ENCODE measurements at regions not wholly inside any gene's neighbourhood (a gene's known extent, or its start where the extent isn't known, plus 50 kb on each side); places are given as distances from the start of the nearest gene placed in this dataset.

DNA sequence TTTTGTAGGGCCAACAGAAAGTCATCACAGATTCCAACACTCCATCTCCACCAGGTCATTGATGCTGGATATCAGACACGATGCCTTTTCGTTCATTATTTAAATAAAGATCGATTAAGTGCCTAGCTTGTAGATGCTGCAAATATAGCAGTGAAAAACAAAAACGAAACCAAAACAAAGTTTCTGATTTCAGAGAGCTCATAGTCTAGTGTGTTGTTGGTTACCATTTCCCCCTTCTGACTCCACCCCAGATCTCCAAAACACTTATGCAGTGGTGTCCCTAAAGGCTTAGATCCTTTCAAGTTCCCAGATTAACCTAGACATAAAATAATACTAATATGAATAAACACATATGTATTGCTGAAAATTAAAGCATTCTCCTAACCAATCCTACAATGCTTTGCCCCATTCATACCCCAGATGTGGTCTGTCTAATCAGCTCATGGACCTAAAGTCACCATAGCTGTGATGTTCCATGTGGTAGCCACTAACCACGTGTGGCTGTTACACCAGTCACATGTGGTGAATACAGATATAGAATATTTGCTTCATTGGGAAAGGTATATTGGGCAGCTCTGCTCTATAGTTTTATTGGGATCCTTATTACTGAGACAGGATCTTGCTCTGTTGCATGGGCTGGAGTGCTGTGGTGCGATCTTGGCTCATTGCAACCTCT, 787.2 kb downstream of the TDRD15 start:
- no peak for DNase-seq

DNA sequence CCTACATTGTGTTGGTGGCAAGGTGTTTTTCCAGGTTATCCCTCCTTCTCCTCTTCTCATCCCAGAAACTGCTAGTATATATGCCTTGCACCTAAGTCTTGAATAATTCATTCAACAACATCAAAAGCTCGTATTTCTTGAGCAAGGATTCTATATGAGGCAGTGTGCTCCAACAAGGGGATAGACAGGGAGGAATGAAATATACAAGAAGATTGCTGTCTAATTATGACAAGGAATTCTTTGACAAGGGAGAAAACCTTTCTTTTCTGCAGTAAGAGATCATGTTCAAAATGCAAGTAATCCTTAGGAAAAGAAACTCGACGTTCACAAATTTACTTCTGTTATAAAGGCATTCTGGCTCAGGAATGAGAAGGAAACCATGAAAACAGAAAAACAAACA, 788.6 kb downstream of the TDRD15 start:
- no peak for DNase-seq

DNA sequence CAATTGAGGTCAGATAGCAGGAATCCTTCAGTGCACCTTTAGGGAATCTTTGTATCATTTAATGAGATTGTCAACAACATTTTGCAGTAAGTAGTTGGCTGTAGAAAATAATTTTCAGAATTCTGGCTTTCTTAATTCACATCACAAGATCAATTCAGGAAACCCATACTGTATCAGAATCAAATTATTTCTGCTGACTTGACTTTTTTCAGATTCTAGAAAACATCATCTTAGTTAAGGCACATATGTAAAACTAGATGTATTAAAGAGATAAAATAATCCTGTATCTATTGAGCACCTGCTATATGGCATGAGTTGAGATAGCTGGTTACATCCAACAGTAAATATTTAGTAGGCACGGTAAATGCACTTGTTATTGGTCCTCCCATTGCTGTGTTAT, 791.4 kb downstream of the TDRD15 start:
- DNase-seq = no peak

DNA sequence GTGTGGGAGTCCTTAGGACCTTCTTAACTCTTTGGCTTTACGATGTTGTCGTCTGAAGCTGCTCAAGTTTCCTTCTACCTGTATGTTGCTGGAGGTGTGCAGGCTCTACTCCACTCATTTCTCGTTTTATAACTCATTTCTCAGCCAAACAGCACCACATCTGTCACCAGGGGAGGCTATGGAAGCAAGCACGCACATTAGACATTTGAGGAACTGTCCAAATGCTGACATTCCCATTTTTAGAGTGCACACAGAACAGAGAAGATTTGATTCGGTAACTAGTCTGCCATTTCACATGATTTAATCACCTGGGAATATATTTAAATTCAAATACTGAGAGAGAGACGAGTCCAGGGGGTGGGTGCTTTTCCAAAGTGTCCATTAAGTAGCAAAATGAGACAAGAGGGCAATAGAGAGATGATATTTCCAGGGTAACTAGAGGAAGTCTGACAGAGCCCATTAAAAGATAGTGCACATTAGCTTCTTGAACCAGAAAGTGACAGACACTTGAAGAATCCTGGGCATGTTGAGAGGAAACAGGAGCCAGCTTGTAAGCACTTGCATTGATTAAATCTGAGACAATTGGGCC, 793.3 kb downstream of the TDRD15 start:
- no peak for DNase-seq

DNA sequence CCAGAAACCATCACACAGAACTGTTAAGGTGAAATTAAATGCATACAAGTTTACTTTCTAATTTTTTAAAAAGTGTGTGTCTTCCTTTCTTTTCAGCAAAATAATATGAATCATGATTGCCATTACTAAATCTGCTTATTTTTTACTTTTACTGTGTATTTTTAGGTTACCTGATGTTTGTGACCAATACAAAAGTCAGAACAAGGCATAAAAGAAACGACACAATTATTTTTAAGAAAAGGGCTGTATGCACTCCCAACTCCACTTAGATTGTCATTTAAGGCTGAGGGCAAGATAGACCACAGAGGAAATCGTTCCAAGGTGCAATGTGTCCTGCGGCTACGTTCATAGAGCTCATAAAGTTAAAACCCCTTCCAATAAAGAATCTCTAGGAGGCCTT, 797.0 kb downstream of the TDRD15 start:
- DNase-seq = no peak

DNA sequence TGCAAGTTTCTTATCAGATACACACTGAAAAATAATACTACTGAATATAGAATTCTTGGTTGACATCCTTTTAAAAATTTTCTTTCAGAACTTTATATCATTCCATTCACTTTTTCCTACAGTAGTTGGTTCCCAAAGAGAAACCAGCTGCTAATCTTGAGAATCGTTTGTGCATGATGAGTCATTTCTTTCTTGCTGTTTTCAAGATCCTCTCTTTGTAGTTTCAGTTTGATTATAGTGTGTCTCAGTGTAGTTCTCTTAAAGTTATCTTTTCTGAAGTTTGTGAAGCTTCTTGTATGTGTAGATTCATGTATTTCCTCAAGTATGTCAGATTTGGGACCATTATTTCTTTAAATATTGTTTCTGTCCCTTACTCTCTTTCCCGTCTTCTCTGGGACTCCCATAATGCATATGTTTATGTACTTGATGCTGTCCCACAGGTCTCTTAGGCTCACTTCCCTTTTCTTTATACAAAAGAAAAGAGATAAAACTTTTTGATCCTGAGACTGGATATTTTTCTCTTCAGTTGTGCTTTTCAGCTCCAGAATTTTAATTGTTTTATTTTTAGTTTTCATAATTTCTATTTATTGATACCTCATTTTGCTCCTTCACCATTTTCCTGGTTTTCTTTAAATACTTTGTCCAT, 801.0 kb downstream of the TDRD15 start:
- no peak for DNase-seq

DNA sequence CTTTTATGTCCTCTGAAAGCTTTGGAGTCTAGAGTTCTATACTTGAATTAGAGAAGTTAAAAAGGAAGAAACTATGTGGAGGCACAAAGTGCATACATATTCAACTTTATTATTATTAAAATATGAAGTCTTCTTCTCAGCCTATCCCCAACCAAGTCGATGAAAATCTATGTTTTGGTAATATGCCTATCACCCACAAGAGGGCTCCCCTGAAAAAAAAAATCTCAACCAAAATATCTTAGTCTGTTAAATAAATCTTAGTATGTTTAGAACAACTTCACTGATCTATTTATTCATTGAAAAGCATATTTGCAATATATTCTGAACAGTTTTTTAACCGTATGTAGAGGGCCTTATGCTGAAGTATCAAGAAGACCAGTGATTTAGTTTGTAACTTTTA, 804.5 kb downstream of the TDRD15 start:
- DNase-seq = no peak

DNA sequence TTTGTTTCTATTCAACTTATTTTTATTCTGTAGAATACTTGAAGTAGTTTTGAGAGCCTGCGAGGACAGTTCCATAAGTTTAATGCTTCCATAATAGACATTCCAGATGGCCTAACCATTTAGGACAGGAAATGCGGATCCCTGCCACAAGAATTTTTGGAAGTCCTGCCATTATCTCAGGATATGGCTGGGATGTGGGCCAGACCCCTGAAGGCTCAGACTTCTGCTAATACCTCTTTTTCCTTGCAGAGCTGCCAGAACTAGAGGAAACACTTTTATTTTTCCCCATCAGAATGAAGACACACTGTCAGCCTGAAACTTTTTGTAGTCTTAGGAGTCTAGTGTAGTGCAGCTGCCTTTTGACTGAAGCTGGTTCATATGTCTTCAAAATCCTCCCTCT, 806.5 kb downstream of the TDRD15 start:
- DNase-seq = no peak

DNA sequence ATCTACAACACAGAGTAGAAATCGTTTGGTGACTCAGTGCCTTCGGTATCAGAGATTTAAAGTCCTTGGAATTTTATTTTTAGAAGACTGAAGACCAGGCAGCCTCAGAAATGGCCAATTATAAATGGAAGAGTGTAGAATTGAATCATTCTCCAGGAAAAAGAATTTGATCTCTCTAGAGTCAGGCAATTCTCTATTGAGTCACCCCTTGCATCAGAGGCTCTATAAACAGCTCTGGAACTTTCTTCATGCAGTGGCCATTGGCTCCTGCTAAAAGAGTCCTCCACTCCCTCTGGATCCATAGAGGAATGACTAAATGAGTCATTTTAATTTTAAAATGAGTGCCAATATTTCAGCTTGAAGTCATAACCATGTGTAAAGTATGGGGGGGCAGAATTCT, 816.2 kb downstream of the TDRD15 start:
- no peak for DNase-seq

DNA sequence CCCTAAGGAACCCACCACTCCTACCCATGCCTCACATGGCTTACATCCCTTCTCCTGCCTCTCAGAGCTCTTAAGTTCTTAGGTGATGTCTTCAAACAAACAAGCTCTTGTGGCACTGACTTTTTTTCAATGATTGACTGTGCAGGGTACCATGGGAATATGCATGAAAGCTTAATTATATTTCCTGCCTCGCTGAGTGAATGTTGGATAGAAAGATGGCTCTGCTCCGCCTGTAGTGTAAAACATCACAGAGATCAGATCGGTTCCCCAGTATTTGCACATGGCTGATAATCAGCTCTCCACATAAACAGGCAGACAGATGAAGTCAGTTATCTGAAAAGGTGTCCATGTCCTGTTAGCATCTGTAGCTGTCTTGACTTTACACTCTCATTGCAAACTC, 820.8 kb downstream of the TDRD15 start:
- no peak for DNase-seq

DNA sequence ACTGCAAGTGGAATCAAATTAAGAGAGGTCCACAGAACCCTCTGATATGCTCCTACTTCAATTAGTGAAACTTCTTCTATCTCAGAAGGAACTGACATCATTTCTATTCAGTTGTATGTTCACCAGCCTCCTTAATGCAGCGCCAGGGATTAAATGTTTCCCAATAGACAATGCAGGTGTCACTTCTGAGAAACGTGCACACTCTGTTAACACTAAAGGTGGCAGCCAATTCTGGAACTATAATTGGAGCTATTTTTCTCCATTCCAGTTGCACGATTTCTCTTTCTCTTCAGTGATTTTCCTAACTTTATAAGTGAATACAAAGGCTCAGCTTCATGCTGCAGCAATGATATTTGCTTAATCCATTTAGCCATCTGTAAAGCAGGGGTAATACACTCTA, 821.9 kb downstream of the TDRD15 start:
- no peak for DNase-seq

DNA sequence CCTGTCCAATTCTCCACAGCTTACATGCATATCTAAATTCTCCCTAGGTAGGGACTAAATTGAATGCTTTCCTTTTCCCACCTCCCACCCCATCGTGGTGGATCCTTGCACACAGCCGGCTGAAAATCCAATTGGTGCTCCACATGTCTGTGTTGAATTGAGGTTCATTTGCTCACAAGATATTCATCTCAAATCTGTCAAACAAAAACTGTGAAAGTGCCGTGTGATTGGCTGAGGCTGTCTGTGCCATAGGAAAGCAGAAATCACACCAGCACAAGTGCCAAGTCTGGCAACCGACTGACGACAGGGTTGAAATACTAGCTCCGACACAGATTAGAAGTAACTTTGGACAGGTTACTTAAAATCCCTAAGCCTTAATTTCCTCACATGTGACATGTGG, 823.3 kb downstream of the TDRD15 start:
- no peak for DNase-seq

DNA sequence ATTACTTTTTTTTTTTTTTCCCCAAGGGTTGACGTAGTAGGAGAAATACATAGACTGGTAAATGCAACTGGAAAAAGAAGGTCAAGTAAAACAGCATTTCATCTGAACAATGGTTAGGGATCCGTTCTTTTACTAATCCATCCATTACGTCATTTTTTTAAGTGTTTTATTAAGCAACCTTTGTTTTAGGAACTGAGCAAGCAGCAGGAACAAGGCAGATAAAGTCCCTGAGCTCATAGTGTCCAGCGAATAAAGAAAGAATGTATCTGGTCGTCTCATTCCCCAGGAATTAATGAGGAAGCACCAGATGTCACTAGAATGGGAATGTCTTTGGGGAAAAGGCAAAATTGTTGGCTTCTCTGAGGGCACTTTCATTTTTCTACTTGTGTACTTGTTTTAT, 842.4 kb downstream of the TDRD15 start:
- DNase-seq = no peak

DNA sequence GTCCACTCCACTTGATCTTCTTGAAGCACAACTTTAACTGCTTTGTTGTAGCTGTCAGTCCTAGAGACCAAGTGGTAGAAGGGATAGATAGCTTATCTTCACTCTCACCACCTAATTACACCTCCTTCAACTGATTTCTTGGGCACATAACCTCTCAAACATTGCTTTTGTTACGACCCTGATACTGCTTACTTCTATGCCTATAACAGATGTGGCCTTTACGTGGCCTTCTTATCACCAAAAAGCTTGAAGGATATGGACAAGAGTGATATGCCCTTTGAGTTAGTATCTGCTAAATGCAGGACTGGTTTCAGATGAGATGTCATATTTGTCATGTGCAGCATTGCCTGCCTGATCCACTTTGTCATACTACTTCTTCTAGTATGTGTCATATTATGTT, 847.2 kb downstream of the TDRD15 start:
- DNase-seq = no peak

DNA sequence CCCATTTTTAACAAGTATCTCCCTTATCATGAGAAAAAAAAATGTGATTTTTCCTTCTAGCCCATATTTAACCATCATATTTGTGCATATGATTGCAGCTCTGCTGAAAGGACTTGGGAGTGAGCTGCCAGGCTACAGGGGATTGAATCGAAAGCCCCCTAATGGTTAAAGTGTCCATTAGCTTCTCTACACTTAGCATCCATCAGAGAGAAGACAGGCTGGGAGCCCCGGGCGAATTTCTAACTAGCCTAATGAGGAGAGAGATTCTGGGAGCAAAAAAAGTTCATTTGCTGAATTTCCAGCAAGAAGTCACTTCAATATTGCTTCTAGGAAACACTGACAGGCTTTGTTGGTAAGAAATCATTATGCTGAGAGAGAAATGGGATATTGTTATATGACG, 848.8 kb downstream of the TDRD15 start:
- no peak for DNase-seq

DNA sequence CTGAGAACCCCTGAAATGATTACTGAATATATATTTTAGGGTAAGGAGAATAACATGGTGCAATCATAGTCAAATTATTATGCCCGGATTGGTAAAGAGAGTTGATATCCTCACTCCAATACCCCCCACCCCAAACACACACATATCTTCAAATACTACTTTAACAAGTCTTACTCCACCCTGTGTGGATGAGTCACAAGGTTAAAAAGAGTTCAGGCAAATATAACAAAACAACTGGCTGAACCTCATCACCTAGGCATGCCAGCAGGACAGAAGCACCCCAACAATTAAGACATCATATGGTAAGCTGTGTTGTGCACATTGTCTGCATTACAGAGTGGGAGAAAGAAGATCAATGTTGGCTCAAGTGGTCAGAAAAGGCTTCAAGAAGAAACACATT, 857.4 kb downstream of the TDRD15 start:
- no peak for DNase-seq

DNA sequence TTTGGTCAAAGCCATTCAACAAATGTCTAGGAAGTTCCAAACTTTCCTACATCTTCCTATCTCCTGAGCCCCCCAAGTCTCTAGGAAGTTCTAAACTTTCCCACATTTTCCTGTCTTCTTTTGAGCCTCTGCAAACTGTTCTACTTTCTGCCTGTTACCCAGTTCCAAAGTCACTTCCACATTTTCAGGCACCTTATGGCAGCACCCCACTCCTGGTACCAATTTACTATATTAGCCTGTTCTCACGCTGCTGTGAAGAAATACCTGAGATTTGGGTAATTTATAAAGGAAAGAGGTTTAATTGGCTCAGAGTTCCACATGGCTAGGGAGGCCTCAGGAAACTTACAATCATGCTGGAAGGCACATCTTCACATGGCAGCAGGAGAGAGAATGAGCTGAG, 869.2 kb downstream of the TDRD15 start:
- no peak for DNase-seq

DNA sequence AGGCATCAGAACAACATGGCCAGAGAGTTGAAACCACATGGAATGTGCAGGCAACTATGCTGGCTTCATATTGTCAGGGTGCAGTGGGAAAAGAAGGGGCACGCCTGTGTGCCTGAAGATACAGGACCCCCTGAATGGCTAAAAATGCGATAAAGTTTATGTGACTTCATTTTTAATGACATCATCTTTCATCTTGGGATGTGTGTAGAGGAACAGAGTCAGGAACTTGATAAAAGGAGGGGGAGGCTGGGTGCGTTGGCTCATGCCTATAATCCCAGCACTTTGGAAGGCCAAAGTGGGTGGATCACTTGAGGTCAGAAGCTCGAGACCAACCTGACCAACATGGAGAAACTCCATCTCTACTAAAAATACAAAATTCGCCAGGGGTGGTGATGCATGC, 872.6 kb downstream of the TDRD15 start:
- no peak for DNase-seq

DNA sequence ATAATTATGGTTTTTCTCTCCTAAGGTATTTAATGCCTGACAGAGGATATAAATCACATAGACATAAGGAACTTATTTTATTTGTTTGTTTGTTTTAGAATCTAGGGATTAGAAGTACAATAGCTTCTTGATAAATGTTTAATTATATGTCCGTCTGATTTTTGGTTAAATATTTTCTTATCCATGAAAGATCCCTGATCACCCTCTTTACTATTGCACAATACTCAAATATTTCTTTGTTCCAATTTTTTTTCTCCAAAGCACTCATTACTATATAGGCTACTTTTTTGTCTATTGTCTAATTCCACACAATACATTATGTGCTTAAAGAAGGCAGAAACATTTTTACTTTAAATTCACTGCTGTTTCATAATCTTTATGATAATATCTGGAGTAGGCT, 875.8 kb downstream of the TDRD15 start:
- DNase-seq = no peak

DNA sequence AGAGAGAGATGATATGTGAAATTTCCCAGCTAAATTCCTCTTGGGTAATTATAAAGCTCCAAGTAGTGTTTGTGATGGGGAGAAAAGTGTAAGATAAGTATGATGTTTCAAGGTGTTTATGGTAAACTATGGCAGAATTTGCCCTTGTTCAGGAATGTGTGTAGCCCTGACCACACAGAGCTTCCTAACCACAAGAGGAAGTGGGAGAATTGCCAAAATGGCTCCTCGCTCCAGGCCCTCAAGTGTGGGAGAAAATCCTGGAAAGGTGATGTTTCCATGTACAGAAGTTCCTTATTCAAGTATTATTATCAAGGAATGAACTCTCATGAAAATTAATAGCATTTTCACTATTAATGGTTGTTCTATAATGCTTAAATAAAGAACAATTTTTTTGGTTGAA, 878.3 kb downstream of the TDRD15 start:
- no peak for DNase-seq

DNA sequence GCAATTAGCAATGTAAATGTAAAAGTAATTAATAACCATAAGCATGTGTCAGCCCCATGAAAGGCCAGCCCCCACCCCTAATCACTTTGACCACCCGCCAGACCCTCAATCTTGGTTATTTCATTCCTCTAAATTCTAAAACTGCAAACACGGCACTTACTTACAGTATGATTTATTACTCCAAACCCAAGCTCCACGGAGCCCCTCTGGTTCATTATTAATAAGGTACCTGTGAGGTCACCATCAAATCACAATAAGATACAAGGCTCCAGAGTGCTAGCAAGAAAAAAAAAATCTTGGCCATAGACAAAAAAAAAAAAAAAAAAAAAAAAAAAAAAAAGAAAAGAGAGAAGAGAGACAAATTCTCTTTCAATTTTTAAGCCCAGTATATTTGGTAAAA, 879.5 kb downstream of the TDRD15 start:
- no peak for DNase-seq

DNA sequence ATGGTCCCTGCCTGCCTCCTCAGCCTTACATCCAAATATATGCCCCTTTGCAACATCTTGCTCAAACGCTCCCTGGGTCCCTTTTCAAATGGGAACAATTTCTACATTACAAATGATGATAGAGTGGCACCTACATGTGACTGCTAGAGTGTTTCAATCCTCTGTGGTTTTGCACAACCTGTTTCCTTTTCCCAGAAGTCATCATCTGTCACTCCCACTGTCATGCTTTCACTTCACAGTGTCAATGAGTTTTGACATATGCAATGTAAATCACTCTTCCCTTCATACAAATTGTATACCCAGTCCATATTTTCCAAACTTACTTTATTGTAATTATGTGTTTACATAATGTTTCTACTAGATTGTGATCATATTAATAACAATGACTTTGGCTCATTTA, 887.3 kb downstream of the TDRD15 start:
- DNase-seq = no peak

DNA sequence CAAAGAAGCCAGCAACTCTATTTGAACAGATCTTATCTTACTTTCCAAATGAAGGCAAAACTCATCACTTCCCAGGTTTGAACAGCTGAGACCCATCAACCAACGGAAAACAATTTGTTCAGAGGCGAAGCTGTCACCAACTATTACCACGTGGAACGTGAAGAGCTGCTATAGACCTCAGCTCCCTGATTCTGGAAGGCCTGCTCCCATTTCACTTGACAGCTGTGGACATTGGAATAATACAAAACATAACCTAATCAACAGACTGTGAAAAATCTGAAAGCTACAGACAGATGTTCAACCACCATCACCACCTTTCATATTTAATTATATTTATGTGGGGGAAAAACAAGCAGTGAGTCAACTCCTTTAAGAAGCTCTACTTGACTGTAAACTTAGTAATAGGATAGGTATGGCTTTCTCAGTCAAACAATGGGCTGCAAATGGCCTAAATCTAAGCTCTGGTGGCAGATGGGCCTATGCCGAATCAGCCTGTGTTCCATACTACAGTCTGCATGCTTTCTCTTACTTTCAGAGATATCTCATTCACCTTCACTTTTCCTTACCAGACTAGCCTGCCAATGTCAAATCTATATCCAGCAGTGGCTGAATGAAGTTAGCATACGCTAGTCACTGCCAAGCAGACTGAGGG, 896.4 kb downstream of the TDRD15 start:
- no peak for DNase-seq

DNA sequence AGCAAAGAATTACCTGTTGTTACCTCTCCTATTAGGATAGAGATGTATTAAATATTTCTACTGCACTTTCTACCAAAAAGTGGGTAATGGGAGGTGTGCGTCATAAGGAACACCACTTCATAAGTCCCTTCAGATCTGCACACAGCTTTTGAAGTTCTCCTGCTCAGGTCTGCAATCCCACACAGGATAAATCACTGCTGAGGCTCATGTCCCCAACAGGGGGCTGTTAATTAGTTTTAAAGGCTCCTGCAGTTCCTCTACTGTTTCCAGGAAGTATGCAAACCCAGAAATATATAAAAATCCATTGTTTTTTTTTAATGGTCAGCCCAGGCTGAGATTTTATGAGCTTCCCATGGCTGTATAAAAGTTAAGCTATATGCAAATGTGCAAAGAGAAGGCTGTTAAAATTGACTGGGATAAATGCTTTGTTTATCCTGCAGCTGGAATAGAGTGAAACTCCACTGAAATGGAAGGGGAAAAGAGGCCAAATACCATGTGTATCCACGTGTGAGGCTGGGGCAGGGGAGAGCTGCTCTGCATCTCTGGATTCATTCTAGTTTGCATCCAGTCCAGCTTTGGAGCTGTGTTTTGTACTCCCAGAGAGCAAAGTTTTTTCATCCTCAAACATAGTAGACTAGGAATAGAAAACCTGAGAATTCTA, 903.7 kb downstream of the TDRD15 start:
- DNase-seq = no peak

Data from stimulated activated CD4-positive, alpha-beta T cell treated with anti-CD3 and anti-CD28 coated beads, Interleukin-4, amount 100 ng/mL, for 24 hours (primary cell).